Gastrocnemius medialis (tissue), 4 donors: ENCODE measurements at regions not wholly inside any gene's neighbourhood (a gene's known extent, or its start where the extent isn't known, plus 50 kb on each side); places are given as distances from the start of the nearest gene placed in this dataset.

Experiments used
- ATAC-seq, 2 donors: fragments of 150-250 bp; one replicate each; pipeline ENCODE4 v1.9.1; 2016
- DNase-seq, 2 donors: peaks; one replicate each; pipeline ENCODE4 v3.0.0-alpha.2; 2019
- H3K27ac ChIP-seq, 4 donors: fragments of 200-600 bp; sonication (generic); 1 replicate in 1 of 4; 2 replicates in 3 of 4; pipeline ENCODE4 v1.5.1; 2016 to 2018; ENCODE audit warnings: mild to moderate bottlenecking in 2 of 4, moderate library complexity in 1 of 4
- H3K27me3 ChIP-seq, 3 donors: fragments of 200-600 bp; sonication (generic) in 2 of 3; 1 replicate in 1 of 3; 2 replicates in 2 of 3; pipeline versions ENCODE4 v1.5.1 to v1.6.0; 2016 to 2019; ENCODE audit warnings: mild to moderate bottlenecking in 1 of 3, moderate library complexity in 1 of 3
- H3K36me3 ChIP-seq, 2 donors: fragments of 200-600 bp; sonication (generic) in 1 of 2; one replicate each; pipeline ENCODE4 v1.5.1; 2017 to 2018
- H3K4me1 ChIP-seq, 2 donors: fragments of 200-600 bp; sonication (generic) in 1 of 2; one replicate each; pipeline ENCODE4 v1.5.1; 2016 to 2017; ENCODE audit warnings: mild to moderate bottlenecking in 2 of 2
- H3K4me3 ChIP-seq, 4 donors: fragments of 200-600 bp; sonication (generic) in 3 of 4; 1 replicate in 1 of 4; 2 replicates in 3 of 4; pipeline ENCODE4 v1.5.1; 2016 to 2019; ENCODE audit warnings: mild to moderate bottlenecking in 2 of 4
- H3K9me3 ChIP-seq, 3 donors: fragments of 200-600 bp; sonication (generic) in 2 of 3; 1 replicate in 1 of 3; 2 replicates in 2 of 3; pipeline ENCODE4 v1.5.1; 2016 to 2019
- CTCF ChIP-seq, 5 experiments: fragments of 450-650 bp in 3 of 5; fragments of 200-600 bp in 2 of 5; sonication (generic) in 2 of 5; IDR thresholded peaks in 4 of 5; conservative IDR thresholded peaks in 1 of 5; 1 replicate in 4 of 5; 2 replicates in 1 of 5; pipeline ENCODE4 v1.5.1; 2016 to 2019; ENCODE audit warnings: antibody characterized with exemption in 5 of 5, mild to moderate bottlenecking in 3 of 5, moderate library complexity in 3 of 5
- POLR2A ChIP-seq, 2 donors: fragments of 450-650 bp; IDR thresholded peaks; one replicate each; pipeline ENCODE4 v1.6.1; 2017; ENCODE audit warnings: antibody characterized with exemption in 2 of 2, mild to moderate bottlenecking in 2 of 2, moderate library complexity in 2 of 2
- in situ Hi-C, 4 donors: fragments of 200-750 bp; cut with MboI; loops; one replicate each; pipeline versions ENCODE4 v1.15.0 to v1.8.0; 2017; ENCODE audit warnings: low sequenced_read_pairs in 4 of 4
- intact Hi-C: fragments of 100-400 bp; cut with DNase I; formaldehyde crosslinking; loops from one replicate; pipeline ENCODE4 v1.15.1; 2023; ENCODE audit warnings: low total_unique reads

- no peak for ATAC-seq
- DNase-seq: no peak
- H3K27me3 ChIP-seq: no peaks in the 10 kb centered on the region
- H3K36me3 ChIP-seq: no peaks in the 10 kb centered on the region
- H3K4me1 ChIP-seq: no peaks in the 10 kb centered on the region
- intact Hi-C loops: no loop called here
- H3K9me3 ChIP-seq: no peaks in the 10 kb centered on the region
- no peak overlapping the region for H3K27ac ChIP-seq
- in situ Hi-C loops: no loop called here
- H3K4me3 ChIP-seq: no peak overlapping the region
- TF ChIP-seq POLR2A (IDR thresholded peaks at IDR 0.05) (no peak), CTCF (IDR thresholded peaks at IDR 0.05 in 4 of 5, conservative IDR thresholded peaks at IDR 0.05 in 1 of 5) (no peak)
Measured at GRCh38 chr2:239793086-239793485, 232.1 kb downstream of the NDUFA10 start.

- DNase-seq (no peak), ATAC-seq (no peak)
- Histone ChIP-seq H3K9me3 (no peaks in the 10 kb centered on the region), H3K27ac (no peak overlapping the region), H3K27me3 (no peaks in the 10 kb centered on the region), H3K4me3 (no peak overlapping the region), H3K4me1 (no peaks in the 10 kb centered on the region), H3K36me3 (no peaks in the 10 kb centered on the region)
- no peak for TF ChIP-seq CTCF (IDR thresholded peaks at IDR 0.05 in 4 of 5, conservative IDR thresholded peaks at IDR 0.05 in 1 of 5)
- in situ Hi-C loops: no loop called here
- intact Hi-C loops: no loop called here
Measured at GRCh38 chr2:239792405-239793084, 232.6 kb downstream of the NDUFA10 start.

- DNase-seq: no peak
- Histone ChIP-seq H3K4me1 (no peaks in the 10 kb centered on the region), H3K9me3 (no peaks in the 10 kb centered on the region), H3K27ac (no peak overlapping the region), H3K36me3 (no peaks in the 10 kb centered on the region), H3K4me3 (no peak overlapping the region), H3K27me3 (no peaks in the 10 kb centered on the region)
- intact Hi-C loops: no loop called here
- no peak for ATAC-seq
- in situ Hi-C loops: no loop called here
- no peak for TF ChIP-seq POLR2A (IDR thresholded peaks at IDR 0.05)
- no peak for TF ChIP-seq CTCF (IDR thresholded peaks at IDR 0.05 in 4 of 5, conservative IDR thresholded peaks at IDR 0.05 in 1 of 5)
Measured at GRCh38 chr2:239791526-239792404, 233.4 kb downstream of the NDUFA10 start.

- in situ Hi-C loops: no loop called here
- TF ChIP-seq CTCF (IDR thresholded peaks at IDR 0.05 in 4 of 5, conservative IDR thresholded peaks at IDR 0.05 in 1 of 5): no peak
- no peak for TF ChIP-seq POLR2A (IDR thresholded peaks at IDR 0.05)
- DNase-seq: no peak
Measured at GRCh38 chr2:239790721-239791120, 234.4 kb downstream of the NDUFA10 start.

More at GRCh38 chr2:239790721-239791120, 234.4 kb downstream of the NDUFA10 start:
- Histone ChIP-seq H3K9me3 (no peaks in the 10 kb centered on the region), H3K27me3 (no peaks in the 10 kb centered on the region), H3K27ac (no peak overlapping the region), H3K4me3 (no peak overlapping the region), H3K36me3 (no peaks in the 10 kb centered on the region), H3K4me1 (no peaks in the 10 kb centered on the region)
- intact Hi-C loops: no loop called here
- no peak for ATAC-seq
